Stimulated activated CD8-positive, alpha-beta memory T cell treated with anti-CD3 and anti-CD28 coated beads, Interleukin-2, amount 100 ng/mL, for 48 hours (primary cell): ENCODE measurements at regions not wholly inside any gene's neighbourhood (a gene's known extent, or its start where the extent isn't known, plus 50 kb on each side); places are given as distances from the start of the nearest gene placed in this dataset.
"Not testable (repeated sequence)": the region's sequence is repeated elsewhere in the genome, so short reads cannot be mapped to it uniquely, and the experiment has no call there.

Experiments
- DNase-seq, 2 donors: peaks; one replicate each; pipeline ENCODE4 v3.0.0-alpha.2; 2020; ENCODE audit warnings: low read depth in 2 of 2

GRCh38 chr17:30712859-30713258 lies 111.6 kb downstream of the CRLF3 start:
- DNase-seq = not testable (repeated sequence)

- not testable (repeated sequence) for DNase-seq
Measured at GRCh38 chr17:30711626-30712507, 112.6 kb downstream of the CRLF3 start.

GRCh38 chr17:30711176-30711575 lies 113.3 kb downstream of the CRLF3 start:
- not testable (repeated sequence) for DNase-seq

DNA sequence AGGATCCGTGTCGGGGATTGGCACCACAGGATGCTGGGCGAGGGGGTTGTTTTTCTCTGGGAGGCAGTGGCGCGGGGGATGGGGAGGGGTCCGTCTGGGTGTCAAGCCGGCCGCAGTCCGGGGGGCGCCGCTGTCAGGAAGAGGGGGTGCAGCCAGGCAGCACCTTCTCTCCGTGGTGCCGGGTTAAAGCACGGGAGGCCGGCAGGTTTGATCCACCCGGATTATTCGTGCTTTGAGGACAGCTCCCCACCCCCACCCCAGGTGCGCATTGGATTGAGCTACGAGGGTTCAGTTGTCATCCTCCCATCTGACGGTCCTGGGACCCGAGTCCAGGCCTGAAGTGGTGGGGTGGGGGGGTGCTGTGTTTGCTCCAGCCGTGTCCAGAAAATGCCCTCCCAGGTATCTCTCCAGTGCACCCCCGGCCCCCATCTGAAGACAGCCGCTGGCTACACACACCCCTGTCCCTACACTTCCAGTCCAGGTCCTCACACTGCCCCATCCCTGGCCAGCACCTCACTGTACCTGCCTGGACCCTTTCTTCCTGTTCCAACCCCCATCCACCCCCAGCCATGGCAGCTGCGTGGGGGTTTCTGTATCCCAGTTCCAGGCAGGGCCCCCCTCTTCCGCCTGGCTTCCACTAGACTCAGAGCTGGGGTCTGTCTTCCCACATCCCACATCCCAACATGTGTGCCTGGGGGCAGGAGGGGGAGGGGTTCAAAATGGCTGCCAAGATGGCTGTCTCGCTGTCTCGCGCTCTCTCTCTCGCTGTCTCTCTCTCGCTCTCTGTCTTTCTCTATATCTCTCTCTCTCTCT lies 114.0 kb downstream of the CRLF3 start:
- DNase-seq = not testable (repeated sequence)

GRCh38 chr17:30709561-30710275 lies 114.8 kb downstream of the CRLF3 start:
- not testable (repeated sequence) for DNase-seq

DNA sequence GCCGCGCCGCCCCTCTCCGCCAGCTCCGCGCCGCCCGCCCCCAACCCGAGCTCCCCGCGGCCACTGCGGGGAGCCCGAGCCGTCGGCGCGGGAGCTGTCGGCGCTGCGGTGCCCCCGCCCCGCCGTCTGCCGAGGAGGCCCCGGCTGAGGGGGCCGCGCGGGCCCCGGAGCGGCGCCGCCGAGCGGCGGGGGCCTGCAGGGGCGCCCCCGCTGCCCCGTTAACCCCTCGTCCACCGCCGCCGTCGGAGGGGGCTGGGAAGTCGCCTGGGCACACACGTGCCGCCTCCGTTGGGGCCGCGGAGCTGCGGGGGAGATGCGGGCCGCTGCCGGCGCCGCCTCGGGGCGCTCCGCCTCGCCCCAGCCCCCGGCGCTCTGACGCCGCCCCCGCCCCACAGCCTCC lies 115.4 kb downstream of the CRLF3 start:
- not testable (repeated sequence) for DNase-seq

- peak; percentile 41 to 42 for DNase-seq
Measured at GRCh38 chr17:30708241-30709078, 116.0 kb downstream of the CRLF3 start.

DNA sequence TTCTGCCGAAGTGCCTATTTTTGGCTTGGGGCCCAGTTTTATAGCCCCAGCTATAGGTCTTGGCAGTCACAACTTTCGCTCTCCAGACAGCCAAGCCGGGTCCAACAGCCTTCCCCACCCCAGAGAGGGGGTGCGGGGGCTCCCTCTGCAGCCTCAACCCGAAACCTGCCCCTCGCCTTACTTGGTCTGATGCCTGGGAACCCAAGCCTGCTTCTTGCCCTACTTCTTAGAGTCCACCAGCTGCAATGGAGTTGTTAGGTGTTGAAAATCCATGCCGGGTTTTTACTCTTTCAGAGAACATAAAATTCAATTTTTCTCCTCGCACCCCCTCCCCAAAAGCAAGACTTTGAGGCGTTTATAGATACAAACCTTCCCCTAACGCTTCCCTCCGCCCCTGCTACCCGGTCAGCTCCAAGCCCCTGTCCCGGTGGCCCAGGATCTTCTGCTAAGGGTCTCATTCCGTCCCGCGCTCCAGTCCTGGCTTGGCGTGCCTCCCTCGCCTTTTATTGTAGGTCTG lies 116.7 kb downstream of the CRLF3 start:
- DNase-seq = not testable (repeated sequence)

- DNase-seq = not testable (repeated sequence)
Measured at GRCh38 chr17:30706461-30707335, 117.8 kb downstream of the CRLF3 start.

- not testable (repeated sequence) for DNase-seq
Measured at GRCh38 chr17:30706004-30706403, 118.5 kb downstream of the CRLF3 start.

DNA sequence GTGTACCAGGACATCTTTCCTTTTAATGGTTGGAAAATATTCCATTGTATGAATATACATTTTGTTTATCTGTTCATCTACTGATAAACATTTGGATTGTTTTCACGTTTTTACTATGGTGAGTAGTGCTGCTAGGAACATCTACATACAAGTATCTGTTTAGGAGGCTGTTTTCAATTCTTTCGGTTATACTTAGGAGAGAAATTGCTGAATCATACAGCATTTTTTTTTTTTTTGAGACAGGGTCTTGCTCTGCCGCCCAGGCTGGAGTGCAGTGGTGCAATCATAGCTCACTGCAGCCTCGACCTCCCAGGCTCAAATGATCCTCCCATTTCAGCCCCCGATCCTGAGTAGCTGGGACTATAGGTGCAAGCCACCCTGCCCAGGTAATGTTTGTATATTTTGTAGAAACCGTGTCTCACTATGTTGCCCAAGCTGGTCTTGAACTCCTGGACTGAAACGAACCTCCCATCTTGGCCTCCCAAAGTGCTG lies 122.9 kb downstream of the CRLF3 start:
- no peak for DNase-seq

- not testable (repeated sequence) for DNase-seq
Measured at GRCh38 chr17:30700833-30701232, 123.7 kb downstream of the CRLF3 start.

- peak; percentile 41 to 62 for DNase-seq
Measured at GRCh38 chr17:30697619-30698460, 126.7 kb downstream of the CRLF3 start.

DNA sequence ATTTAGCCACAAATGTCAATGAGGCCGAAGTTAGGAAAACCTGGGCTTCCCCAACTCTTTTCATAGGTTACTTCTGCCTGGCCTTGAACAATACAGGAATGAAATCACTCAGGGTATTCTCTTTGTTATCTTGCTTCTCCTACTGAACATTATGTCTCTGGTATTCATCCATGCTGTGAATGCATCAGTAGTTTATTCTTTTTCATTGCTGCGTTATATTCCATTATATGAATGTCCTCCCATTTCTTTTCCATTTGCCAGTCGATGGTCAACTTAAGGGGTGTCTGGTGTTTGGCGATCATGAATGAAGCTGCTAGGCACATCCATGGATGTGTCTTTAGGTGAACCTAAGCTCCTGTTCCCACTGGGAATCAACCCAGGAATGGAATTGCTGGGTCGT lies 128.3 kb downstream of the CRLF3 start:
- DNase-seq = no peak

GRCh38 chr17:30695265-30695811 lies 129.2 kb downstream of the CRLF3 start:
- not testable (repeated sequence) for DNase-seq

DNA sequence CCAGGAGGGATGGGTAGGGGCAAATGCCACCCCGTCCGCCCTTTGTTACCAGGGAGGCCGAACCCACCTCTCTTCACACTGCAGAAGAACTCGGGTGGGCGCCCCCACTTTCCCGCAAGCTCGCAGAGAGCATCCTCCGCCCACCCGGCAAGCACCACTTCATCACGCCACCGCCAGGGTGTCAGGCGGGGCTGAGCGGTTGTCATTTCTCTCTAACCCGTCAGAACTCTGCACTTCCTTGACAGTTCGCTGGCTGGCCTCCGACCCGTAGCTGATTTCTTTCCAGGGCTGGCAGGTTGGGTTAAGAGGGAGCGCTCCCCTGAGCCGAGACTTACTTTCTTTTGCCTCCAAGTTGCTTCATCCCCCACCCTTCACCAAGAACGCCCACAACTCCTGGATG lies 130.7 kb downstream of the CRLF3 start:
- DNase-seq = peak; percentile 17 to 34

DNA sequence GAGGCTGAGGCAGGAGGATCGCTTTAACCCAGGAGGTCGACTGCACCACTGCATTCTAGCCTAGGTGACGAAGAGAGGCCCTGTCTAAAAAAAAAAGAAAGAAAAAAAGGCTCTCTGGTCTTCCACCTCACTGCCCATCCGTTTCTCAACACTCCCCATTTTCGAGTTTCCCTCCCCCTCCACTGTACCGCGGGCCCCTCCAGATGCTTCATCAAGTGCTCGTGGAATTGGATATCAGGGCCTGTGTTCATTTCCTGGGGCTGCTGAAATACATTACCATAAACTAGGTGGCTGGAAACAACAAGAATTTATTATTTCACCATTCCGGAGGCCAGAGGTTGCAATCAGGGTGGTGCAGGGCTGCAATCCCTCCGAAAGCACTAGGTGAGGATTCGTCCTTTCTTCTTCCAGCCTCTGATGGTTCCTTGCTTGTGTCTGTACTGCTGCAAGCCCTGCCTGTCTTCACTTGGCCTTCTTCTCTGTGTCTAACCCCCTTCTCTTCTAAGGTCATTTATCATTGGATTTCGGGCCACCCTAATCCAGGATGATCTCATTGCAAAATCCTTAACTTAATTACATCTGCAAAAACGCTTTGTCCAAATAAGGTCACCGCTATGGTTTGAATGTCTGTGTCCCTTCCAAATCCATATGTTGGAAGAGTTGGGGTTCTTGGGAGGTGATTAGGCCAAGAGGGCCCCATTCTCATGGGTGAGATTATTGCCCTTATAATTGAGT lies 135.1 kb downstream of the CRLF3 start:
- DNase-seq = not testable (repeated sequence)
